HepG2 (cell line): ENCODE measurements at regions not wholly inside any gene's neighbourhood (a gene's known extent, or its start where the extent isn't known, plus 50 kb on each side); places are given as distances from the start of the nearest gene placed in this dataset.

Source experiments
- ATAC-seq: fragments of 200-7000 bp; cut with Tn5 transposase; 3 replicates; pipeline ENCODE4 v1.9.1; 2020; ENCODE audit warnings: mild to moderate bottlenecking, moderate library complexity
- BruUV-seq: library from RNA; stranded (reverse); fragments of 400-500 nt; replicated peaks from 2 replicates; lab custom pipeline; 2021; lab: Mats Ljungman, UMichigan
- CTCF ChIA-PET: fragments of 300-600 bp; formaldehyde crosslinking; extraction: SDS; loops from one replicate; lab custom pipeline; 2021; ENCODE audit warnings: low total read pairs, inconsistent platforms, low intra/inter-chr PET ratio; lab: Yijun Ruan, JAX
- POLR2A ChIA-PET: fragments of 350-600 bp; sonication (Branson Sonifier 250); formaldehyde crosslinking; loops from one replicate; lab custom pipeline; 2020; ENCODE audit warnings: antibody characterized with exemption, inconsistent platforms; lab: Yijun Ruan, JAX
- DNase-seq: peaks from one replicate; pipeline ENCODE4 v3.0.0-alpha.2; 2015; ENCODE audit warnings: low spot score
- FAIRE-seq: peaks from 3 replicates; lab custom pipeline; 2011; peaks lifted over from hg19 to GRCh38; lab: Jason Lieb, UNC
- H2AFZ ChIP-seq: one replicate; pipeline ENCODE4 v1.6.1; 2011; ENCODE audit warnings: low read length, inconsistent platforms
- H3K27ac ChIP-seq: fragments of 300-600 bp; 3 replicates; pipeline ENCODE4 v1.8.0; 2011; ENCODE audit warnings: mixed run types, mild to moderate bottlenecking, mixed read lengths, low read length, inconsistent platforms; ENCODE audit not compliant: insufficient read depth; ENCODE audit errors: extremely low read length
- H3K27me3 ChIP-seq, 2 experiments: fragments of 200-600 bp in 1 of 2; 2 replicates in 1 of 2; 3 replicates in 1 of 2; pipeline versions ENCODE4 v1.6.0 to v1.8.0; 2011; ENCODE audit warnings: low read length in 2 of 2, mild to moderate bottlenecking in 2 of 2, moderate library complexity in 2 of 2, inconsistent platforms in 1 of 2; ENCODE audit not compliant: insufficient read depth in 2 of 2, control insufficient read depth in 1 of 2
- H3K36me3 ChIP-seq, 2 experiments: fragments of 200-600 bp in 1 of 2; replicated peaks in 1 of 2; 2 replicates in 1 of 2; 3 replicates in 1 of 2; pipeline versions ENCODE4 v1.5.1 to v1.8.0; 2011; ENCODE audit warnings: low read length in 2 of 2, inconsistent platforms in 1 of 2; ENCODE audit not compliant: insufficient read depth in 2 of 2, control insufficient read depth in 1 of 2
- H3K4me1 ChIP-seq: 2 replicates; pipeline ENCODE4 v1.5.1; 2012; ENCODE audit warnings: low read length, inconsistent platforms; ENCODE audit not compliant: insufficient read depth
- H3K4me2 ChIP-seq: 2 replicates; pipeline ENCODE4 v1.6.0; 2011; ENCODE audit warnings: low read depth, low read length, inconsistent platforms
- H3K4me3 ChIP-seq, 3 experiments: fragments of 200-600 bp in 1 of 3; sonication (generic), shearing (Covaris generic) in 1 of 3; replicated peaks in 1 of 3; 2 replicates each; pipeline ENCODE4 v1.5.1; 2011 to 2016; ENCODE audit warnings: low read length in 3 of 3, inconsistent platforms in 2 of 3, low read depth in 2 of 3, mild to moderate bottlenecking in 2 of 3, control low read depth in 1 of 3, mixed read lengths in 1 of 3; ENCODE audit not compliant: insufficient read depth in 1 of 3
- H3K79me2 ChIP-seq: one replicate; pipeline ENCODE4 v1.6.1; 2011; ENCODE audit warnings: low read length, inconsistent platforms; ENCODE audit not compliant: insufficient read depth
- H3K9ac ChIP-seq: 2 replicates; pipeline ENCODE4 v1.6.0; 2011; ENCODE audit warnings: mild to moderate bottlenecking, low read depth, low read length, inconsistent platforms; ENCODE audit not compliant: insufficient read depth
- H3K9me3 ChIP-seq: 2 replicates; pipeline ENCODE4 v1.5.1; 2012; ENCODE audit warnings: mild to moderate bottlenecking, low read length
- H4K20me1 ChIP-seq: 2 replicates; pipeline ENCODE4 v1.6.0; 2011; ENCODE audit warnings: inconsistent platforms, mild to moderate bottlenecking, low read length, moderate library complexity; ENCODE audit not compliant: insufficient read depth
- PAWR ChIP-seq: sonication (generic); formaldehyde crosslinking; IDR thresholded peaks from 2 replicates; pipeline ENCODE4 v1.4.0; 2020; ENCODE audit warnings: missing genetic modification reagents, mild to moderate bottlenecking, borderline replicate concordance
- PPARG ChIP-seq: conservative IDR thresholded peaks from 2 replicates; pipeline ENCODE4 v1.6.1; 2016; ENCODE audit warnings: missing biosample characterization, missing genetic modification reagents
- TFE3 ChIP-seq: IDR thresholded peaks from 2 replicates; pipeline ENCODE4 v1.6.1; 2016
- WGBS: methylation state at CpG from one replicate; pipeline ENCODE4 v1.1.6; 2017; ENCODE audit warnings: low lambda C conversion rate; 5-methylcytosine and 5-hydroxymethylcytosine counted together
- in situ Hi-C: cut with HindIII; loops from 2 replicates; pipeline ENCODE4 v1.10.0; 2017; ENCODE audit warnings: low pct_unique_long_range_greater_than_20kb; ENCODE audit not compliant: extremely low pct_ligation_motif_present
- intact Hi-C: fragments of 100-400 bp; cut with micrococcal nuclease; formaldehyde crosslinking; loops from one replicate; pipeline ENCODE4 v1.10.0; 2022; ENCODE audit not compliant: unreplicated experiment
- TF ChIP-seq, protein P1 (sequence below), 2 experiments: fragments of 450-650 bp in 1 of 2; sonication (generic) in 1 of 2; formaldehyde crosslinking in 1 of 2; IDR thresholded peaks; 2 replicates each; pipeline versions ENCODE4 v1.6.1 to v1.8.0; 2016 to 2022; ENCODE audit warnings: antibody characterized with exemption in 1 of 2, mild to moderate bottlenecking in 1 of 2, missing genetic modification reagents in 1 of 2

- no peak for FAIRE-seq
- CTCF ChIA-PET, result no interaction called here
- no peak overlapping the region for H3K4me3 ChIP-seq
- intact Hi-C loops, result no loop called here
- no peak for ATAC-seq
- no peak overlapping the region for H3K9ac ChIP-seq
- H3K4me2 ChIP-seq, result no peak overlapping the region
- no peaks in the 10 kb centered on the region for H3K4me1 ChIP-seq
- TF ChIP-seq PPARG (CRISPR knock-in tag), result no peak
- TF ChIP-seq, all 625 proteins: peak for 0
- Histone ChIP-seq H3K79me2 (no peaks in the 10 kb centered on the region), H3K27ac (no peak overlapping the region), H2AFZ (no peak overlapping the region), H3K27me3 (peaks cover 0 to 13% of the 10 kb centered on the region in 2 experiments; a peak in 4 of 5 replicates), H4K20me1 (no peaks in the 10 kb centered on the region), H3K9me3 (no peaks in the 10 kb centered on the region), H3K36me3 (no peaks in the 10 kb centered on the region)
- POLR2A ChIA-PET, result no interaction called here
- 16% methylated on average over 16 of the region's 16 CpGs for WGBS
- in situ Hi-C loops, result no loop called here
- DNase-seq, result no peak
- no TSS peak for BruUV-seq
These were observed 88.8 kb downstream of the CDC42EP3 start for GRCh38 chr2:37582481-37583220.

GRCh38 chr2:37583402-37583801, 88.0 kb downstream of the CDC42EP3 start:
- no peak for DNase-seq
- no peak overlapping the region for H2AFZ ChIP-seq
- H3K27ac ChIP-seq, result no peak overlapping the region
- intact Hi-C loops, result no loop called here
- BruUV-seq, result no TSS peak
- H3K9me3 ChIP-seq, result no peaks in the 10 kb centered on the region
- no peak overlapping the region for H3K9ac ChIP-seq
- no peak for FAIRE-seq
- no peaks in the 10 kb centered on the region for H3K36me3 ChIP-seq
- CTCF ChIA-PET, result no interaction called here
- no peaks in the 10 kb centered on the region for H3K79me2 ChIP-seq
- no peak overlapping the region for H3K4me3 ChIP-seq
- H3K4me2 ChIP-seq, result no peak overlapping the region
- no peaks in the 10 kb centered on the region for H4K20me1 ChIP-seq
- no peak for ATAC-seq
- in situ Hi-C loops, result no loop called here
- 19% methylated on average over 3 of the region's 3 CpGs for WGBS
- H3K4me1 ChIP-seq, result no peaks in the 10 kb centered on the region
- H3K27me3 ChIP-seq, result peaks cover 0 to 13% of the 10 kb centered on the region in 2 experiments; a peak in 4 of 5 replicates
- POLR2A ChIA-PET, result no interaction called here
- TF ChIP-seq TFE3 (CRISPR knock-in tag), result no peak
- TF ChIP-seq, protein P1, sequence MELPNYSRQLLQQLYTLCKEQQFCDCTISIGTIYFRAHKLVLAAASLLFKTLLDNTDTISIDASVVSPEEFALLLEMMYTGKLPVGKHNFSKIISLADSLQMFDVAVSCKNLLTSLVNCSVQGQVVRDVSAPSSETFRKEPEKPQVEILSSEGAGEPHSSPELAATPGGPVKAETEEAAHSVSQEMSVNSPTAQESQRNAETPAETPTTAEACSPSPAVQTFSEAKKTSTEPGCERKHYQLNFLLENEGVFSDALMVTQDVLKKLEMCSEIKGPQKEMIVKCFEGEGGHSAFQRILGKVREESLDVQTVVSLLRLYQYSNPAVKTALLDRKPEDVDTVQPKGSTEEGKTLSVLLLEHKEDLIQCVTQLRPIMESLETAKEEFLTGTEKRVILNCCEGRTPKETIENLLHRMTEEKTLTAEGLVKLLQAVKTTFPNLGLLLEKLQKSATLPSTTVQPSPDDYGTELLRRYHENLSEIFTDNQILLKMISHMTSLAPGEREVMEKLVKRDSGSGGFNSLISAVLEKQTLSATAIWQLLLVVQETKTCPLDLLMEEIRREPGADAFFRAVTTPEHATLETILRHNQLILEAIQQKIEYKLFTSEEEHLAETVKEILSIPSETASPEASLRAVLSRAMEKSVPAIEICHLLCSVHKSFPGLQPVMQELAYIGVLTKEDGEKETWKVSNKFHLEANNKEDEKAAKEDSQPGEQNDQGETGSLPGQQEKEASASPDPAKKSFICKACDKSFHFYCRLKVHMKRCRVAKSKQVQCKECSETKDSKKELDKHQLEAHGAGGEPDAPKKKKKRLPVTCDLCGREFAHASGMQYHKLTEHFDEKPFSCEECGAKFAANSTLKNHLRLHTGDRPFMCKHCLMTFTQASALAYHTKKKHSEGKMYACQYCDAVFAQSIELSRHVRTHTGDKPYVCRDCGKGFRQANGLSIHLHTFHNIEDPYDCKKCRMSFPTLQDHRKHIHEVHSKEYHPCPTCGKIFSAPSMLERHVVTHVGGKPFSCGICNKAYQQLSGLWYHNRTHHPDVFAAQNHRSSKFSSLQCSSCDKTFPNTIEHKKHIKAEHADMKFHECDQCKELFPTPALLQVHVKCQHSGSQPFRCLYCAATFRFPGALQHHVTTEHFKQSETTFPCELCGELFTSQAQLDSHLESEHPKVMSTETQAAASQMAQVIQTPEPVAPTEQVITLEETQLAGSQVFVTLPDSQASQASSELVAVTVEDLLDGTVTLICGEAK (IDR thresholded peaks at IDR 0.05), result no peak
- TF ChIP-seq, protein P1 (CRISPR knock-in tag; IDR thresholded peaks at IDR 0.05), result no peak
- no peak for TF ChIP-seq PAWR (CRISPR knock-in tag)
